Endothelial cell (in vitro differentiated cells): ENCODE measurements at regions not wholly inside any gene's neighbourhood (a gene's known extent, or its start where the extent isn't known, plus 50 kb on each side); places are given as distances from the start of the nearest gene placed in this dataset.

ENCODE experiments used
- DNase-seq: peaks from one replicate; pipeline ENCODE4 v3.0.0; 2021; ENCODE audit warnings: low spot score
- H3K27ac Mint-ChIP-seq: one replicate; pipeline ENCODE4 v1.8.0; 2021; ENCODE audit warnings: mixed read lengths, inconsistent platforms; ENCODE audit not compliant: unreplicated experiment
- H3K27me3 Mint-ChIP-seq: one replicate; pipeline ENCODE4 v1.8.0; 2021; ENCODE audit warnings: mild to moderate bottlenecking, moderate library complexity, mixed read lengths, inconsistent platforms; ENCODE audit not compliant: unreplicated experiment
- H3K36me3 Mint-ChIP-seq: one replicate; pipeline ENCODE4 v1.8.0; 2021; ENCODE audit warnings: mild to moderate bottlenecking, low read depth, mixed read lengths, inconsistent platforms; ENCODE audit not compliant: unreplicated experiment
- H3K4me1 Mint-ChIP-seq: one replicate; pipeline ENCODE4 v1.8.0; 2021; ENCODE audit warnings: mild to moderate bottlenecking, mixed read lengths, inconsistent platforms; ENCODE audit not compliant: unreplicated experiment
- H3K4me3 Mint-ChIP-seq: one replicate; pipeline ENCODE4 v1.8.0; 2021; ENCODE audit warnings: mild to moderate bottlenecking, mixed read lengths, inconsistent platforms; ENCODE audit not compliant: unreplicated experiment
- H3K9me3 Mint-ChIP-seq: one replicate; pipeline ENCODE4 v1.8.0; 2021; ENCODE audit warnings: mixed read lengths, inconsistent platforms; ENCODE audit not compliant: unreplicated experiment
- CTCF ChIP-seq: fragments of 200-600 bp; sonication (generic); IDR thresholded peaks from one replicate; pipeline ENCODE4 v1.5.0; 2021; ENCODE audit warnings: antibody characterized with exemption; ENCODE audit not compliant: unreplicated experiment

- no peak overlapping the region for H3K27ac Mint-ChIP-seq
- DNase-seq, result no peak
- TF ChIP-seq CTCF, result no peak
- peaks cover 2% of the 10 kb centered on the region for H3K27me3 Mint-ChIP-seq
- H3K9me3 Mint-ChIP-seq, result no peaks in the 10 kb centered on the region
- no peaks in the 10 kb centered on the region for H3K36me3 Mint-ChIP-seq
- H3K4me1 Mint-ChIP-seq, result no peaks in the 10 kb centered on the region
- H3K4me3 Mint-ChIP-seq, result no peak overlapping the region
These were observed 122.5 kb upstream of the TSPAN5 start for GRCh38 chr4:98780926-98781325.

- Mint-ChIP-seq H3K9me3 (no peaks in the 10 kb centered on the region), H3K36me3 (no peaks in the 10 kb centered on the region), H3K27ac (no peak overlapping the region), H3K27me3 (peaks cover under 1% of the 10 kb centered on the region), H3K4me1 (no peaks in the 10 kb centered on the region), H3K4me3 (no peak overlapping the region)
- no peak for DNase-seq
- TF ChIP-seq CTCF, result no peak
These were observed 120.7 kb upstream of the TSPAN5 start for GRCh38 chr4:98779088-98779487.

- TF ChIP-seq CTCF, result no peak
- no peak for DNase-seq
- Mint-ChIP-seq H3K9me3 (no peaks in the 10 kb centered on the region), H3K4me3 (no peak overlapping the region), H3K4me1 (peaks cover 2% of the 10 kb centered on the region), H3K27ac (no peak overlapping the region), H3K36me3 (no peaks in the 10 kb centered on the region), H3K27me3 (peaks cover 2% of the 10 kb centered on the region)
These were observed 119.8 kb upstream of the TSPAN5 start for GRCh38 chr4:98778206-98778605.

GRCh38 chr4:98775672-98776071 is 117.3 kb upstream of the TSPAN5 start:
- Mint-ChIP-seq H3K9me3 (no peaks in the 10 kb centered on the region), H3K4me1 (peaks cover 2% of the 10 kb centered on the region)
- no peak for TF ChIP-seq CTCF

GRCh38 chr4:98773638-98774037 is 115.2 kb upstream of the TSPAN5 start:
- Mint-ChIP-seq H3K4me1 (peaks cover 2% of the 10 kb centered on the region), H3K9me3 (no peaks in the 10 kb centered on the region), H3K4me3 (no peak overlapping the region), H3K27me3 (peaks cover 2% of the 10 kb centered on the region), H3K27ac (no peak overlapping the region), H3K36me3 (no peaks in the 10 kb centered on the region)
- TF ChIP-seq CTCF, result no peak
- no peak for DNase-seq

More at GRCh38 chr4:98775672-98776071, 117.3 kb upstream of the TSPAN5 start:
- no peak for DNase-seq
- no peak overlapping the region for H3K4me3 Mint-ChIP-seq
- H3K27ac Mint-ChIP-seq, result no peak overlapping the region
- H3K27me3 Mint-ChIP-seq, result peaks cover 2% of the 10 kb centered on the region
- H3K36me3 Mint-ChIP-seq, result no peaks in the 10 kb centered on the region
